Stimulated activated CD8-positive, alpha-beta memory T cell treated with anti-CD3 and anti-CD28 coated beads, Interleukin-4, amount 100 ng/mL, for 48 hours (primary cell): ENCODE measurements at regions not wholly inside any gene's neighbourhood (a gene's known extent, or its start where the extent isn't known, plus 50 kb on each side); places are given as distances from the start of the nearest gene placed in this dataset.
"Not testable (repeated sequence)": the region's sequence is repeated elsewhere in the genome, so short reads cannot be mapped to it uniquely, and the experiment has no call there.

Experiments
- DNase-seq: peaks from one replicate; pipeline ENCODE4 v3.0.0-alpha.2; 2020

- no peak for DNase-seq
These were observed 144.2 kb downstream of the DLL1 start for GRCh38 chr6:170146640-170147039.

GRCh38 chr6:170146131-170146530, 144.7 kb downstream of the DLL1 start:
- DNase-seq = not testable (repeated sequence)

GRCh38 chr6:170145716-170146115, 145.2 kb downstream of the DLL1 start:
- peak; percentile 46 for DNase-seq

GRCh38 chr6:170145272-170145592, 145.6 kb downstream of the DLL1 start:
- DNase-seq = no peak

GRCh38 chr6:170144571-170145271, 146.2 kb downstream of the DLL1 start:
- no peak for DNase-seq

- no peak for DNase-seq
These were observed 147.3 kb downstream of the DLL1 start for GRCh38 chr6:170143401-170144150.

- no peak for DNase-seq
These were observed 148.3 kb downstream of the DLL1 start for GRCh38 chr6:170142559-170142958.

GRCh38 chr6:170141061-170141460, 149.8 kb downstream of the DLL1 start:
- DNase-seq = not testable (repeated sequence)

GRCh38 chr6:170140129-170140528, 150.7 kb downstream of the DLL1 start:
- DNase-seq = no peak

- DNase-seq = no peak
These were observed 151.3 kb downstream of the DLL1 start for GRCh38 chr6:170139531-170139930.

- DNase-seq = not testable (repeated sequence)
These were observed 151.8 kb downstream of the DLL1 start for GRCh38 chr6:170139046-170139445.

- peak; percentile 11 for DNase-seq
These were observed 152.7 kb downstream of the DLL1 start for GRCh38 chr6:170137911-170138910.

- DNase-seq = peak; percentile 4
These were observed 153.5 kb downstream of the DLL1 start for GRCh38 chr6:170137176-170137891.

GRCh38 chr6:170136541-170137175, 154.2 kb downstream of the DLL1 start:
- no peak for DNase-seq

- DNase-seq = peak; percentile 13
These were observed 154.9 kb downstream of the DLL1 start for GRCh38 chr6:170135821-170136471.

- no peak for DNase-seq
These were observed 155.4 kb downstream of the DLL1 start for GRCh38 chr6:170135461-170135820.

GRCh38 chr6:170134471-170135440, 156.1 kb downstream of the DLL1 start:
- peak; percentile 10 for DNase-seq

- DNase-seq = no peak
These were observed 156.8 kb downstream of the DLL1 start for GRCh38 chr6:170134031-170134470.

GRCh38 chr6:170132561-170132991, 158.3 kb downstream of the DLL1 start:
- peak; percentile 12 for DNase-seq

GRCh38 chr6:170132011-170132521, 158.8 kb downstream of the DLL1 start:
- peak; percentile 6 for DNase-seq
